HCT116 (cell line): ENCODE measurements at regions not wholly inside any gene's neighbourhood (a gene's known extent, or its start where the extent isn't known, plus 50 kb on each side); places are given as distances from the start of the nearest gene placed in this dataset.

Experiments used
- ATAC-seq: fragments of 200-7000 bp; cut with Tn5 transposase; 2 replicates; pipeline ENCODE4 v1.9.1; 2020; ENCODE audit warnings: mild to moderate bottlenecking, moderate library complexity
- BruUV-seq: library from RNA; stranded (reverse); fragments of 400-500 nt; replicated peaks from 2 replicates; lab custom pipeline; 2021; lab: Mats Ljungman, UMichigan
- CTCF ChIA-PET: fragments of 300-600 bp; sonication (Branson Sonifier 250); formaldehyde crosslinking; loops from one replicate; lab custom pipeline; 2021; ENCODE audit warnings: antibody characterized with exemption; lab: Charles Lee
- POLR2A ChIA-PET: fragments of 300-600, 350-600 bp; sonication (Branson Sonifier 250); formaldehyde crosslinking; loops from one replicate; lab custom pipeline; 2021; ENCODE audit warnings: antibody characterized with exemption; lab: Charles Lee
- RAD21 ChIA-PET, 2 experiments: fragments of 300-600 bp; sonication (Branson Sonifier 250); formaldehyde crosslinking; loops; one replicate each; lab custom pipeline; 2023; ENCODE audit warnings: low total read pairs in 2 of 2; ENCODE audit not compliant: uncharacterized antibody in 2 of 2, unreplicated experiment in 2 of 2, low non-redundant PET in 1 of 2; lab: Charles Lee
- DNase-seq: peaks from one replicate; pipeline ENCODE4 v3.0.0-alpha.2; 2010; ENCODE audit warnings: low read depth, low spot score
- H2AFZ ChIP-seq: fragments of 200-600 bp; shearing (Covaris generic), sonication (generic); 2 replicates; pipeline ENCODE4 v1.6.1; 2017; ENCODE audit warnings: low read depth, mixed run types, mixed read lengths, antibody characterized with exemption, low read length; ENCODE audit not compliant: poor library complexity, severe bottlenecking
- H3K27ac ChIP-seq: 2 replicates; pipeline ENCODE4 v1.5.1; 2012; ENCODE audit warnings: low read depth, low read length
- H3K27me3 ChIP-seq: fragments of 200-600 bp; sonication (generic); 2 replicates; pipeline ENCODE4 v1.6.1; 2016; ENCODE audit warnings: mixed run types, low read length, mixed read lengths; ENCODE audit not compliant: insufficient read depth
- H3K36me3 ChIP-seq, 2 experiments: fragments of 200-500 bp in 1 of 2; fragments of 200-600 bp in 1 of 2; sonication (Bioruptor generic) in 1 of 2; sonication (generic) in 1 of 2; 2 replicates each; pipeline versions ENCODE4 v1.5.1 to v1.6.1; 2014 to 2016; ENCODE audit warnings: low read length in 2 of 2, inconsistent platforms in 1 of 2, mixed read lengths in 1 of 2, mixed run types in 1 of 2; ENCODE audit not compliant: insufficient read depth in 2 of 2, control insufficient read depth in 1 of 2
- H3K4me1 ChIP-seq, 2 experiments: fragments of 200-600 bp in 1 of 2; sonication (generic) in 1 of 2; 2 replicates each; pipeline versions ENCODE4 v1.5.1 to v1.6.1; 2012 to 2017; ENCODE audit warnings: low read length in 2 of 2, inconsistent platforms in 1 of 2, mild to moderate bottlenecking in 1 of 2, mixed read lengths in 1 of 2, mixed run types in 1 of 2, moderate library complexity in 1 of 2; ENCODE audit not compliant: insufficient read depth in 2 of 2, control insufficient read depth in 1 of 2
- H3K4me2 ChIP-seq: fragments of 200-600 bp; sonication (generic); 2 replicates; pipeline ENCODE4 v1.6.1; 2017; ENCODE audit warnings: mixed run types, low read length, mixed read lengths
- H3K4me3 ChIP-seq, 2 experiments: fragments of 200-600 bp in 1 of 2; sonication (generic) in 1 of 2; replicated peaks in 1 of 2; 2 replicates each; pipeline ENCODE4 v1.5.1; 2011 to 2016; ENCODE audit warnings: low read length in 2 of 2, control low read depth in 1 of 2, low read depth in 1 of 2, mild to moderate bottlenecking in 1 of 2, mixed read lengths in 1 of 2, mixed run types in 1 of 2
- H3K79me2 ChIP-seq: fragments of 200-600 bp; sonication (generic); 2 replicates; pipeline ENCODE4 v1.6.1; 2017; ENCODE audit warnings: mild to moderate bottlenecking, mixed run types, low read length, moderate library complexity, mixed read lengths; ENCODE audit not compliant: insufficient read depth
- H3K9ac ChIP-seq: fragments of 200-600 bp; sonication (generic); 2 replicates; pipeline ENCODE4 v1.6.1; 2016; ENCODE audit warnings: low read length, mixed read lengths
- H3K9me2 ChIP-seq: fragments of 200-600 bp; sonication (generic), shearing (Covaris generic); 2 replicates; pipeline ENCODE4 v1.6.1; 2017; ENCODE audit warnings: mixed run types, mild to moderate bottlenecking, moderate library complexity; ENCODE audit not compliant: insufficient read depth
- H3K9me3 ChIP-seq, 2 experiments: fragments of 200-500 bp in 1 of 2; fragments of 200-600 bp in 1 of 2; sonication (Bioruptor generic) in 1 of 2; sonication (generic) in 1 of 2; 2 replicates each; pipeline ENCODE4 v1.6.1; 2014 to 2017; ENCODE audit warnings: low read length in 2 of 2, mixed read lengths in 2 of 2, inconsistent platforms in 1 of 2, low read depth in 1 of 2, mild to moderate bottlenecking in 1 of 2, mixed run types in 1 of 2, moderate library complexity in 1 of 2; ENCODE audit not compliant: control insufficient read depth in 1 of 2, insufficient read depth in 1 of 2
- H4K20me1 ChIP-seq: fragments of 200-600 bp; sonication (generic), shearing (Covaris generic); 2 replicates; pipeline ENCODE4 v1.6.1; 2017; ENCODE audit warnings: mixed run types, mild to moderate bottlenecking, moderate library complexity; ENCODE audit not compliant: insufficient read depth
- ATF3 ChIP-seq: IDR thresholded peaks from 2 replicates; pipeline ENCODE4 v1.6.1; 2012
- CBX3 ChIP-seq: IDR thresholded peaks from 2 replicates; pipeline ENCODE4 v1.6.1; 2012; ENCODE audit warnings: low read depth
- CEBPB ChIP-seq: IDR thresholded peaks from 2 replicates; pipeline ENCODE4 v1.6.1; 2012; ENCODE audit warnings: low read depth
- CTCF ChIP-seq, 3 experiments: fragments of 200-600 bp in 1 of 3; sonication (generic) in 1 of 3; IDR thresholded peaks in 2 of 3; conservative IDR thresholded peaks in 1 of 3; 2 replicates each; pipeline ENCODE4 v1.5.1; 2012 to 2017; ENCODE audit warnings: low read depth in 2 of 3, low read length in 2 of 3, antibody characterized with exemption in 1 of 3, borderline replicate concordance in 1 of 3, control low read depth in 1 of 3, mild to moderate bottlenecking in 1 of 3, mixed read lengths in 1 of 3, mixed run types in 1 of 3, moderate library complexity in 1 of 3; ENCODE audit not compliant: insufficient read depth in 1 of 3
- EGR1 ChIP-seq: IDR thresholded peaks from 2 replicates; pipeline ENCODE4 v1.6.1; 2012; ENCODE audit warnings: low read depth
- ELF1 ChIP-seq: IDR thresholded peaks from 2 replicates; pipeline ENCODE4 v1.6.1; 2012; ENCODE audit warnings: low read depth, borderline replicate concordance
- EZH2 ChIP-seq: fragments of 200-600 bp; sonication (generic); IDR thresholded peaks from 2 replicates; pipeline ENCODE4 v1.6.1; 2017; ENCODE audit warnings: antibody characterized with exemption, mixed run types
- EZH2phosphoT487 ChIP-seq: fragments of 200-600 bp; IDR thresholded peaks from 2 replicates; pipeline ENCODE4 v1.6.1; 2018; ENCODE audit warnings: antibody characterized with exemption, borderline replicate concordance
- FOSL1 ChIP-seq: IDR thresholded peaks from 2 replicates; pipeline ENCODE4 v1.6.1; 2012; ENCODE audit warnings: low read depth
- MAX ChIP-seq: IDR thresholded peaks from 2 replicates; pipeline ENCODE4 v1.6.1; 2012
- POLR2A ChIP-seq: IDR thresholded peaks from 2 replicates; pipeline ENCODE4 v1.7.0; 2011; ENCODE audit warnings: borderline replicate concordance; ENCODE audit not compliant: insufficient read depth, insufficient read length; ENCODE audit errors: extremely low read depth
- POLR2AphosphoS5 ChIP-seq: IDR thresholded peaks from 2 replicates; pipeline ENCODE4 v1.6.1; 2011; ENCODE audit warnings: mild to moderate bottlenecking, low read depth, low read length, moderate library complexity
- RAD21 ChIP-seq: IDR thresholded peaks from 2 replicates; pipeline ENCODE4 v1.6.1; 2012; ENCODE audit warnings: low read depth, mild to moderate bottlenecking
- REST ChIP-seq: IDR thresholded peaks from 2 replicates; pipeline ENCODE4 v1.6.1; 2012; ENCODE audit warnings: low read depth
- SIN3A ChIP-seq: IDR thresholded peaks from 2 replicates; pipeline ENCODE4 v1.6.1; 2012; ENCODE audit warnings: low read depth
- SRF ChIP-seq: IDR thresholded peaks from 2 replicates; pipeline ENCODE4 v1.6.1; 2012; ENCODE audit warnings: low read depth
- TCF7L2 ChIP-seq: IDR thresholded peaks from 2 replicates; pipeline ENCODE4 v1.7.0; 2011; ENCODE audit warnings: borderline replicate concordance, inconsistent platforms; ENCODE audit not compliant: insufficient read depth, insufficient read length; ENCODE audit errors: extremely low read depth
- YY1 ChIP-seq: IDR thresholded peaks from 2 replicates; pipeline ENCODE4 v1.6.1; 2011; ENCODE audit warnings: low read length, low read depth, moderate library complexity, mild to moderate bottlenecking; ENCODE audit not compliant: insufficient replicate concordance; ENCODE audit errors: extremely low read depth
- ZBTB33 ChIP-seq: IDR thresholded peaks from 2 replicates; pipeline ENCODE4 v1.6.1; 2011; ENCODE audit warnings: mild to moderate bottlenecking, low read length, moderate library complexity; ENCODE audit not compliant: insufficient replicate concordance; ENCODE audit errors: extremely low read depth
- ZNF274 ChIP-seq: fragments of 200-500 bp; sonication (Bioruptor generic); IDR thresholded peaks from 2 replicates; pipeline ENCODE4 v1.6.1; 2014; ENCODE audit warnings: mild to moderate bottlenecking, low read depth, low read length, inconsistent platforms
- intact Hi-C: fragments of 100-400 bp; cut with micrococcal nuclease; formaldehyde crosslinking; loops from 2 replicates; pipeline ENCODE4 v1.10.0; 2022

- DNase-seq: no peak
- POLR2A ChIA-PET: no interaction called here
- H3K36me3 ChIP-seq: no peaks in the 10 kb centered on the region
- H2AFZ ChIP-seq: no peak overlapping the region
- peaks cover 3% of the 10 kb centered on the region; the same call in 1 of the 2 replicates for H3K27me3 ChIP-seq
- CTCF ChIA-PET: no interaction called here
- intact Hi-C loops: no loop called here
- no TSS peak for BruUV-seq
- H3K27ac ChIP-seq: no peak overlapping the region
- no peaks in the 10 kb centered on the region for H3K9me2 ChIP-seq
- no peaks in the 10 kb centered on the region for H3K9me3 ChIP-seq
- no peaks in the 10 kb centered on the region for H3K79me2 ChIP-seq
- no peak for ATAC-seq
- no peaks in the 10 kb centered on the region for H3K4me1 ChIP-seq
- TF ChIP-seq EGR1: no peak
- no peak for TF ChIP-seq CTCF (IDR thresholded peaks at IDR 0.05 in 2 of 3, conservative IDR thresholded peaks at IDR 0.05 in 1 of 3; ENCODE audit: borderline replicate concordance in 1 of 3, insufficient read depth in 1 of 3, low read depth in 2 of 3, low read length in 2 of 3)
- no peak for TF ChIP-seq REST
- no peak for TF ChIP-seq SRF
- TF ChIP-seq POLR2AphosphoS5: no peak
- TF ChIP-seq YY1: no peak
- no peak for TF ChIP-seq CEBPB
- no peak for TF ChIP-seq EZH2
- no peak for TF ChIP-seq TCF7L2
- no peak for TF ChIP-seq ATF3
- no peak for TF ChIP-seq ZBTB33
- TF ChIP-seq RAD21: no peak
- no peak for TF ChIP-seq EZH2phosphoT487
- no peak for TF ChIP-seq ZNF274
- no peak for TF ChIP-seq MAX
- no peak for TF ChIP-seq POLR2A
- no peak for TF ChIP-seq ELF1
- TF ChIP-seq CBX3: no peak
- TF ChIP-seq FOSL1: no peak
- no peak for TF ChIP-seq SIN3A
- no peak overlapping the region for H3K4me2 ChIP-seq
- H3K9ac ChIP-seq: no peak overlapping the region
- RAD21 ChIA-PET: no interaction called here
- no peak overlapping the region for H3K4me3 ChIP-seq
- no peaks in the 10 kb centered on the region for H4K20me1 ChIP-seq
Measured at GRCh38 chr20:40521962-40522361, 167.1 kb downstream of the MAFB start.
